K562 (cell line): ENCODE measurements at regions not wholly inside any gene's neighbourhood (a gene's known extent, or its start where the extent isn't known, plus 50 kb on each side); places are given as distances from the start of the nearest gene placed in this dataset.

Experiments
- ATAC-seq: fragments of 200-7000 bp; cut with Tn5 transposase; 3 replicates; pipeline ENCODE4 v1.9.1; 2020; ENCODE audit warnings: moderate library complexity
- BruUV-seq: library from RNA; stranded (reverse); fragments of 400-500 nt; replicated peaks from 2 replicates; lab custom pipeline; 2021; lab: Mats Ljungman, UMichigan
- CTCF ChIA-PET: fragments of 300-600 bp; formaldehyde crosslinking; extraction: SDS; loops from one replicate; lab custom pipeline; 2021; ENCODE audit warnings: low intra/inter-chr PET ratio; lab: Yijun Ruan, JAX
- POLR2A ChIA-PET: fragments of 300-600, 350-650 bp; sonication (Branson Sonifier 250); formaldehyde crosslinking; extraction: SDS; loops from one replicate; lab custom pipeline; 2021; ENCODE audit warnings: antibody characterized with exemption, inconsistent platforms; lab: Yijun Ruan, JAX
- DNase-seq, 4 experiments: peaks; one replicate each; pipeline versions ENCODE4 v3.0.0 to v3.0.0-alpha.2; 2011 to 2018; ENCODE audit warnings: low spot score in 3 of 4, mixed read lengths in 3 of 4; ENCODE audit errors: extremely low read depth in 1 of 4
- FAIRE-seq: peaks from 2 replicates; lab custom pipeline; 2011; peaks lifted over from hg19 to GRCh38; lab: Jason Lieb, UNC
- H2AFZ ChIP-seq: 2 replicates; pipeline ENCODE4 v1.6.0; 2011; ENCODE audit warnings: low read depth, low read length, control low read depth, inconsistent platforms
- H3K27ac ChIP-seq: fragments of 200-600 bp; 3 replicates; pipeline ENCODE4 v1.8.0; 2011; ENCODE audit warnings: low read depth, mild to moderate bottlenecking, control low read depth, inconsistent platforms, low read length, moderate library complexity, mixed read lengths; ENCODE audit errors: extremely low read depth
- H3K27me3 ChIP-seq, 2 experiments: fragments of 300-600 bp in 1 of 2; 2 replicates in 1 of 2; 3 replicates in 1 of 2; pipeline versions ENCODE4 v1.6.0 to v1.8.0; 2011; ENCODE audit warnings: inconsistent platforms in 2 of 2, low read length in 2 of 2, mild to moderate bottlenecking in 1 of 2, mixed read lengths in 1 of 2, moderate library complexity in 1 of 2; ENCODE audit not compliant: control insufficient read depth in 2 of 2, insufficient read depth in 2 of 2
- H3K36me3 ChIP-seq: fragments of 300-600 bp; 3 replicates; pipeline ENCODE4 v1.8.0; 2011; ENCODE audit warnings: mild to moderate bottlenecking, low read length, inconsistent platforms; ENCODE audit not compliant: control insufficient read depth, insufficient read depth
- H3K4me1 ChIP-seq, 2 experiments: fragments of 200-600 bp in 1 of 2; replicated peaks in 1 of 2; 2 replicates in 1 of 2; 3 replicates in 1 of 2; pipeline versions ENCODE4 v1.5.1 to v1.8.0; 2011; ENCODE audit warnings: inconsistent platforms in 2 of 2, low read length in 2 of 2, mild to moderate bottlenecking in 1 of 2, mixed read lengths in 1 of 2, moderate library complexity in 1 of 2; ENCODE audit not compliant: control insufficient read depth in 2 of 2, insufficient read depth in 2 of 2
- H3K4me2 ChIP-seq: 2 replicates; pipeline ENCODE4 v1.6.1; 2011; ENCODE audit warnings: low read length, control low read depth, inconsistent platforms, mixed read lengths; ENCODE audit not compliant: insufficient read depth
- H3K4me3 ChIP-seq: fragments of 200-600 bp; sonication (generic), shearing (Covaris generic); 2 replicates; pipeline ENCODE4 v1.5.1; 2016; ENCODE audit warnings: control low read depth, inconsistent platforms
- H3K79me2 ChIP-seq: fragments of 200-600 bp; 3 replicates; pipeline ENCODE4 v1.8.0; 2011; ENCODE audit warnings: low read length, inconsistent platforms; ENCODE audit not compliant: control insufficient read depth, insufficient read depth
- H3K9ac ChIP-seq, 2 experiments: 2 replicates each; pipeline versions ENCODE4 v1.6.0 to v1.6.1; 2011; ENCODE audit warnings: low read depth in 2 of 2, low read length in 2 of 2, control low read depth in 1 of 2, inconsistent platforms in 1 of 2, mild to moderate bottlenecking in 1 of 2, mixed read lengths in 1 of 2; ENCODE audit not compliant: insufficient read depth in 1 of 2
- H3K9me1 ChIP-seq: one replicate; pipeline ENCODE4 v1.6.0; 2011; ENCODE audit warnings: inconsistent platforms, mild to moderate bottlenecking, low read length, moderate library complexity; ENCODE audit not compliant: control insufficient read depth, insufficient read depth
- H3K9me3 ChIP-seq: replicated peaks from 2 replicates; pipeline ENCODE4 v1.5.1; 2011; ENCODE audit warnings: low read depth, low read length, inconsistent platforms; ENCODE audit not compliant: control insufficient read depth, insufficient read depth
- H4K20me1 ChIP-seq: replicated peaks from 2 replicates; pipeline ENCODE4 v1.6.1; 2011; ENCODE audit warnings: low read length, inconsistent platforms, mixed read lengths; ENCODE audit not compliant: control insufficient read depth, insufficient read depth
- BHLHE40 ChIP-seq: IDR thresholded peaks from 2 replicates; pipeline ENCODE4 v1.6.1; 2011; ENCODE audit warnings: low read length, improper control_type of control experiment
- CBFB ChIP-seq: sonication (generic); formaldehyde crosslinking; IDR thresholded peaks from 2 replicates; pipeline ENCODE4 v1.4.0; 2020; ENCODE audit warnings: mild to moderate bottlenecking, missing genetic modification reagents
- L3MBTL2 ChIP-seq: fragments of 450-650 bp; IDR thresholded peaks from 2 replicates; pipeline ENCODE4 v1.6.1; 2016; ENCODE audit warnings: mild to moderate bottlenecking, moderate library complexity
- MCM2 ChIP-seq: fragments of 450-650 bp; IDR thresholded peaks from 2 replicates; pipeline ENCODE4 v1.6.1; 2017; ENCODE audit warnings: low read depth, mild to moderate bottlenecking
- NCOR1 ChIP-seq: fragments of 450-650 bp; IDR thresholded peaks from 2 replicates; pipeline ENCODE4 v1.6.1; 2016; ENCODE audit warnings: mild to moderate bottlenecking, moderate library complexity
- ZKSCAN3 ChIP-seq: fragments of 250-450 bp; sonication (Bioruptor Pico); IDR thresholded peaks from 2 replicates; pipeline ENCODE4 v1.4.0; 2020
- ZNF140 ChIP-seq: fragments of 250-450 bp; sonication (Bioruptor Pico); IDR thresholded peaks from 2 replicates; pipeline ENCODE4 v1.8.0; 2021; ENCODE audit warnings: moderate library complexity, mild to moderate bottlenecking, inconsistent platforms
- ZNF232 ChIP-seq: sonication (generic); formaldehyde crosslinking; IDR thresholded peaks from 2 replicates; pipeline ENCODE4 v1.8.0; 2022; ENCODE audit warnings: mild to moderate bottlenecking, missing genetic modification reagents
- ZNF354B ChIP-seq: fragments of 250-450 bp; sonication (Bioruptor Pico); IDR thresholded peaks from 2 replicates; pipeline ENCODE4 v1.4.0; 2020
- ZNF444 ChIP-seq: fragments of 250-450 bp; sonication (Bioruptor Pico); IDR thresholded peaks from 2 replicates; pipeline ENCODE4 v1.4.0; 2020; ENCODE audit warnings: mild to moderate bottlenecking, moderate library complexity
- ZNF668 ChIP-seq: fragments of 250-450 bp; sonication (Bioruptor Pico); IDR thresholded peaks from 2 replicates; pipeline ENCODE4 v1.8.0; 2022; ENCODE audit warnings: mild to moderate bottlenecking, inconsistent platforms
- ZNF76 ChIP-seq: fragments of 250-450 bp; sonication (Bioruptor Pico); IDR thresholded peaks from 2 replicates; pipeline ENCODE4 v1.4.0; 2020; ENCODE audit warnings: mild to moderate bottlenecking, moderate library complexity, borderline replicate concordance
- ZZZ3 ChIP-seq: fragments of 450-650 bp; IDR thresholded peaks from 2 replicates; pipeline ENCODE4 v1.6.1; 2016; ENCODE audit warnings: antibody characterized with exemption, mild to moderate bottlenecking, moderate library complexity
- WGBS: fragments of 100-300 bp; shearing (Covaris generic); methylation state at CpG from one replicate; pipeline ENCODE4 v1.1.6; 2016; ENCODE audit warnings: low coverage, mixed read lengths; ENCODE audit not compliant: insufficient coverage; ENCODE audit errors: missing lambda C conversion rate; 5-methylcytosine and 5-hydroxymethylcytosine counted together
- in situ Hi-C: fragments of 300-500 bp; cut with MboI; formaldehyde crosslinking; loops from 4 replicates; pipeline ENCODE4 v1.15.0; 2018; ENCODE audit warnings: inconsistent platforms, mixed read lengths
- intact Hi-C: fragments of 100-400 bp; cut with micrococcal nuclease; formaldehyde crosslinking; loops from 2 replicates; pipeline ENCODE4 v1.14.2; 2022
- TF ChIP-seq, protein P1 (sequence below), 2 experiments: fragments of 450-650 bp; IDR thresholded peaks; 2 replicates each; pipeline ENCODE4 v1.6.1; 2018; ENCODE audit warnings: mild to moderate bottlenecking in 2 of 2, low read depth in 1 of 2; ENCODE audit not compliant: partially characterized antibody in 2 of 2
- TF ChIP-seq, protein P2 (sequence below), 2 experiments: fragments of 150-350 bp in 1 of 2; IDR thresholded peaks; 2 replicates each; pipeline ENCODE4 v1.6.1; 2012 to 2016; ENCODE audit warnings: low read depth in 2 of 2, low read length in 2 of 2, mild to moderate bottlenecking in 1 of 2, moderate library complexity in 1 of 2
- TF ChIP-seq, protein P3 (sequence below): fragments of 450-650 bp; formaldehyde crosslinking; IDR thresholded peaks from 2 replicates; pipeline ENCODE4 v1.4.0; 2022; ENCODE audit warnings: mild to moderate bottlenecking, moderate library complexity

DNA sequence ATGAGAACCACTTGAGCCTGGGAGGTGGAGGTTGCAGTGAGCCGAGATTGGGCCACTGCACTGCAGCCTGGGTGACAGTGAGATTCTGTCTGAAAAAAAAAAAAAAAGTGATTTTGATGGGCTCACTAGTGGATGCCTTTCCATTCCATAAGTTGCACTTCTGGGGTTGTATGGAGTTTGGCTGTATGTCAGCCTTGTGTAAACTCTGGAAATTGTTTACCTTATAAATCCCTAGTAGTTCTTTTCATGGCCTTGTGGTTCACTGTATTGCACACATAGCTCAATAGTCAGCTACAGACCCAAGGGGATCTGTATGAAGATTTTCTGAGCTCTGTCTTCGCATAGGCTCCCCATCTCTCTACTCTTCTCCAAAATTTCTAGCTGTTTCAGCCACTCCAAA, 131.9 kb downstream of the SOX11 start (continued):
- TF ChIP-seq, protein P1, sequence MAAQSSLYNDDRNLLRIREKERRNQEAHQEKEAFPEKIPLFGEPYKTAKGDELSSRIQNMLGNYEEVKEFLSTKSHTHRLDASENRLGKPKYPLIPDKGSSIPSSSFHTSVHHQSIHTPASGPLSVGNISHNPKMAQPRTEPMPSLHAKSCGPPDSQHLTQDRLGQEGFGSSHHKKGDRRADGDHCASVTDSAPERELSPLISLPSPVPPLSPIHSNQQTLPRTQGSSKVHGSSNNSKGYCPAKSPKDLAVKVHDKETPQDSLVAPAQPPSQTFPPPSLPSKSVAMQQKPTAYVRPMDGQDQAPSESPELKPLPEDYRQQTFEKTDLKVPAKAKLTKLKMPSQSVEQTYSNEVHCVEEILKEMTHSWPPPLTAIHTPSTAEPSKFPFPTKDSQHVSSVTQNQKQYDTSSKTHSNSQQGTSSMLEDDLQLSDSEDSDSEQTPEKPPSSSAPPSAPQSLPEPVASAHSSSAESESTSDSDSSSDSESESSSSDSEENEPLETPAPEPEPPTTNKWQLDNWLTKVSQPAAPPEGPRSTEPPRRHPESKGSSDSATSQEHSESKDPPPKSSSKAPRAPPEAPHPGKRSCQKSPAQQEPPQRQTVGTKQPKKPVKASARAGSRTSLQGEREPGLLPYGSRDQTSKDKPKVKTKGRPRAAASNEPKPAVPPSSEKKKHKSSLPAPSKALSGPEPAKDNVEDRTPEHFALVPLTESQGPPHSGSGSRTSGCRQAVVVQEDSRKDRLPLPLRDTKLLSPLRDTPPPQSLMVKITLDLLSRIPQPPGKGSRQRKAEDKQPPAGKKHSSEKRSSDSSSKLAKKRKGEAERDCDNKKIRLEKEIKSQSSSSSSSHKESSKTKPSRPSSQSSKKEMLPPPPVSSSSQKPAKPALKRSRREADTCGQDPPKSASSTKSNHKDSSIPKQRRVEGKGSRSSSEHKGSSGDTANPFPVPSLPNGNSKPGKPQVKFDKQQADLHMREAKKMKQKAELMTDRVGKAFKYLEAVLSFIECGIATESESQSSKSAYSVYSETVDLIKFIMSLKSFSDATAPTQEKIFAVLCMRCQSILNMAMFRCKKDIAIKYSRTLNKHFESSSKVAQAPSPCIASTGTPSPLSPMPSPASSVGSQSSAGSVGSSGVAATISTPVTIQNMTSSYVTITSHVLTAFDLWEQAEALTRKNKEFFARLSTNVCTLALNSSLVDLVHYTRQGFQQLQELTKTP (IDR thresholded peaks at IDR 0.05; ENCODE audit: low read depth in 1 of 2, partially characterized antibody in 2 of 2) = no peak
- TF ChIP-seq ZNF140 (CRISPR knock-in tag) (no peak), ZKSCAN3 (no peak), BHLHE40 (no peak)

DNA sequence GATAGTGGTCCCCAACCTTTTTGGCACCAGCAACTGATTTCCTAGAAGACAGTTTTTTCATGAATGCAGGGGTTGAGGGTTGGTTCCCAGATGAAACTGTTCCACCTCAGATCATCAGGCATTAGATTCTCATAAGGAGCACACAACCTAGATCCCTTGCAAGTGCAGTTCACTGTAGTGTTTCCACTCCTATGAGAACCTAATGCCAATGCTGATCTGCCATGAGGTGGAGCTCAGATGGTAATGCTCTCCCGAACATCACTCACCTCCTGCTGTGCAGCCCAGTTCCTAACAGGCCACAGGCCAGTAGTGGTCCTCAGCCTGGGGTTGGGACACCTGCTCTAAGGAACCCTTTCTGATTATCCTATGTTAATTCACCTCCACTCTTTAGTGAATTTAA, 133.5 kb downstream of the SOX11 start:
- Histone ChIP-seq H3K4me2 (no peak overlapping the region), H3K27me3 (no peaks in the 10 kb centered on the region)

More for the DNA sequence above, 133.5 kb downstream of the SOX11 start:
- no peak overlapping the region for H3K4me3 ChIP-seq
- no peaks in the 10 kb centered on the region for H3K79me2 ChIP-seq
- TF ChIP-seq ZNF76 (CRISPR knock-in tag) = no peak
- no peak for TF ChIP-seq NCOR1
- TF ChIP-seq, protein P2, sequence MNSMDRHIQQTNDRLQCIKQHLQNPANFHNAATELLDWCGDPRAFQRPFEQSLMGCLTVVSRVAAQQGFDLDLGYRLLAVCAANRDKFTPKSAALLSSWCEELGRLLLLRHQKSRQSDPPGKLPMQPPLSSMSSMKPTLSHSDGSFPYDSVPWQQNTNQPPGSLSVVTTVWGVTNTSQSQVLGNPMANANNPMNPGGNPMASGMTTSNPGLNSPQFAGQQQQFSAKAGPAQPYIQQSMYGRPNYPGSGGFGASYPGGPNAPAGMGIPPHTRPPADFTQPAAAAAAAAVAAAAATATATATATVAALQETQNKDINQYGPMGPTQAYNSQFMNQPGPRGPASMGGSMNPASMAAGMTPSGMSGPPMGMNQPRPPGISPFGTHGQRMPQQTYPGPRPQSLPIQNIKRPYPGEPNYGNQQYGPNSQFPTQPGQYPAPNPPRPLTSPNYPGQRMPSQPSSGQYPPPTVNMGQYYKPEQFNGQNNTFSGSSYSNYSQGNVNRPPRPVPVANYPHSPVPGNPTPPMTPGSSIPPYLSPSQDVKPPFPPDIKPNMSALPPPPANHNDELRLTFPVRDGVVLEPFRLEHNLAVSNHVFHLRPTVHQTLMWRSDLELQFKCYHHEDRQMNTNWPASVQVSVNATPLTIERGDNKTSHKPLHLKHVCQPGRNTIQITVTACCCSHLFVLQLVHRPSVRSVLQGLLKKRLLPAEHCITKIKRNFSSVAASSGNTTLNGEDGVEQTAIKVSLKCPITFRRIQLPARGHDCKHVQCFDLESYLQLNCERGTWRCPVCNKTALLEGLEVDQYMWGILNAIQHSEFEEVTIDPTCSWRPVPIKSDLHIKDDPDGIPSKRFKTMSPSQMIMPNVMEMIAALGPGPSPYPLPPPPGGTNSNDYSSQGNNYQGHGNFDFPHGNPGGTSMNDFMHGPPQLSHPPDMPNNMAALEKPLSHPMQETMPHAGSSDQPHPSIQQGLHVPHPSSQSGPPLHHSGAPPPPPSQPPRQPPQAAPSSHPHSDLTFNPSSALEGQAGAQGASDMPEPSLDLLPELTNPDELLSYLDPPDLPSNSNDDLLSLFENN (IDR thresholded peaks at IDR 0.05; ENCODE audit: low read depth in 2 of 2, low read length in 2 of 2) = no peak
- TF ChIP-seq CBFB = no peak
- no peak for TF ChIP-seq ZNF444
- TF ChIP-seq ZNF668 = no peak
- no peak for TF ChIP-seq MCM2
- no peak for TF ChIP-seq L3MBTL2
- no peak for TF ChIP-seq ZNF354B (CRISPR knock-in tag)
- no peak for TF ChIP-seq ZZZ3
- TF ChIP-seq, protein P3, sequence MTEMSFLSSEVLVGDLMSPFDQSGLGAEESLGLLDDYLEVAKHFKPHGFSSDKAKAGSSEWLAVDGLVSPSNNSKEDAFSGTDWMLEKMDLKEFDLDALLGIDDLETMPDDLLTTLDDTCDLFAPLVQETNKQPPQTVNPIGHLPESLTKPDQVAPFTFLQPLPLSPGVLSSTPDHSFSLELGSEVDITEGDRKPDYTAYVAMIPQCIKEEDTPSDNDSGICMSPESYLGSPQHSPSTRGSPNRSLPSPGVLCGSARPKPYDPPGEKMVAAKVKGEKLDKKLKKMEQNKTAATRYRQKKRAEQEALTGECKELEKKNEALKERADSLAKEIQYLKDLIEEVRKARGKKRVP (CRISPR knock-in tag) = no peak
- TF ChIP-seq ZNF232 = no peak
- DNase-seq = no peak
- H3K4me1 ChIP-seq = no peaks in the 10 kb centered on the region
- intact Hi-C loops = no loop called here
- no peak overlapping the region for H3K9ac ChIP-seq
- no peak overlapping the region for H2AFZ ChIP-seq
- BruUV-seq = no TSS peak
- no peaks in the 10 kb centered on the region for H3K9me1 ChIP-seq
- H3K36me3 ChIP-seq = no peaks in the 10 kb centered on the region
- WGBS = 0% methylated on average over 1 of the region's 1 CpG
- no peak for FAIRE-seq
- ChIA-PET CTCF (no interaction called here), POLR2A (interaction anchor here (0.6 kb wide), 1 partner anchor 1883 kb away, joined by 3 read pairs; no protein-coding TSS in a partner anchor)
- no peak overlapping the region for H3K27ac ChIP-seq
- no peak for ATAC-seq
- H3K9me3 ChIP-seq = no peaks in the 10 kb centered on the region
- no peaks in the 10 kb centered on the region for H4K20me1 ChIP-seq
- in situ Hi-C loops = no loop called here
